GM18520 (cell line): ENCODE measurements at regions not wholly inside any gene's neighbourhood (a gene's known extent, or its start where the extent isn't known, plus 50 kb on each side); places are given as distances from the start of the nearest gene placed in this dataset.
"Not testable (repeated sequence)": the region's sequence is repeated elsewhere in the genome, so short reads cannot be mapped to it uniquely, and the experiment has no call there.

Source experiments
- ATAC-seq: cut with Tn5 transposase; IDR thresholded peaks from one replicate; pipeline ENCODE4 v1.9.1; 2021; ENCODE audit not compliant: unreplicated experiment

- ATAC-seq, result not testable (repeated sequence)
Observed at GRCh38 chr5:1731855-1732237, 67.8 kb downstream of the MRPL36 start.

GRCh38 chr5:1731091-1731639 lies 68.5 kb downstream of the MRPL36 start:
- no peak for ATAC-seq

- no peak for ATAC-seq
Observed at GRCh38 chr5:1730487-1730847, 69.2 kb downstream of the MRPL36 start.

- no peak for ATAC-seq
Observed at GRCh38 chr5:1729641-1730486, 69.8 kb downstream of the MRPL36 start.

DNA sequence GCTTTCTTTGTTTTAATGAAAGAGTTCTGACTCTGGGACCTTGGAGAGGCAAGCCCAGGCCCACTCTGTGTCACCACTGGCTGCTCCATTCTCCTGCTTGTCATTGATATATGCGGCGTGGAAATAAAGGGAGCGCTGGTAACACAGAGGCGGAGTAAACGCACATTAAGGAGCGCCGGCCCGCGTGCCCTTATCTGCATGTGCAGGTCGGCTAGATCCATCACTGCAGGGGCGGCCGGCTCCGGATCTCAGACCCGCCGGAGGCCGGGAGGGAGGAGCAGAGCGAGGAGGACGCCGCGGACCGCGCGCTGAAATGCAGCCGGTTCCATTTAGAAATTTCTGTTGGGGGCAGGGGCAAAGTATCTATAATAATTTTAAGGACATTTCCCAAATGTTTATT lies 70.8 kb downstream of the MRPL36 start:
- ATAC-seq, result no peak

- ATAC-seq, result no peak
Observed at GRCh38 chr5:1727571-1727970, 72.1 kb downstream of the MRPL36 start.

GRCh38 chr5:1726956-1727355 lies 72.7 kb downstream of the MRPL36 start:
- ATAC-seq, result no peak

GRCh38 chr5:1726469-1726865 lies 73.2 kb downstream of the MRPL36 start:
- no peak for ATAC-seq

GRCh38 chr5:1725641-1726468 lies 73.8 kb downstream of the MRPL36 start:
- no peak for ATAC-seq

DNA sequence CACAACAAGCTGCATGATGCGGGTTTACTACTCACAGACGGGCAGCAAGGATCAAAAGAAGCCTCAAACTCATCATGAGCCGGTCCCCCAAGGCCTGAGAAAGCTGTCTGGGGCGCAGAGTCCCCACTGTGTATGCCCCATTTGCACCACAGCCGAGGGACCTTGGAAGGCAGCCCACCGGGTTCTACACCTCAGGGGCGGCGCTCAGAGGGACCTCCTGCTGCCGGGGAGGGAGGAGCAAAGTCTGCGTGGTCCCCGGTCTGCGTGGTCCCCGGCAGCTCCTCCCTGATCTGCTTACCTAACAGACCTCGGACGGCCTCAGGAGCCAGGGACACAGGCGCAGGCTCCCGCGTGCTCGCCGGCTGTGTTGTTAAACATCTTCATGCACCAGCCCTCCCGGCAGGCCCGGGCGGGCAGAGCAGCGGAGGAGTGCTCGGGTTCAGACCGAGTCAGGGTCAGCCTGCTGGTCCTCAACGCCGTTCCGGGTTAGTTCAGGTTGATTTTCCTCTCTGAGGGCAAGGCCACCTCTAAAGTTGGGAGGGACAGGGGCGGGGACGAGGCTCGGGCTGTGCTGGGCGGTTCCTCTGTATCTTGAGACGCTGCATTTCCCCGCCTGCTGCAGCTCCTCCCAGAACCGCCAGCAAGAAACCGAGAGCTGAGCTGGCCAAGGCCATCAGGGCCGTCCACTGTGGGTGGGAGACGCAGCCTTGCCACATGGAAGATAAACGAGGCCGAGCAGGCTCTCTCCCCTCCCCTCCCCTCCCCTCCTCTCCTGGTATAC lies 74.6 kb downstream of the MRPL36 start:
- ATAC-seq, result no peak

DNA sequence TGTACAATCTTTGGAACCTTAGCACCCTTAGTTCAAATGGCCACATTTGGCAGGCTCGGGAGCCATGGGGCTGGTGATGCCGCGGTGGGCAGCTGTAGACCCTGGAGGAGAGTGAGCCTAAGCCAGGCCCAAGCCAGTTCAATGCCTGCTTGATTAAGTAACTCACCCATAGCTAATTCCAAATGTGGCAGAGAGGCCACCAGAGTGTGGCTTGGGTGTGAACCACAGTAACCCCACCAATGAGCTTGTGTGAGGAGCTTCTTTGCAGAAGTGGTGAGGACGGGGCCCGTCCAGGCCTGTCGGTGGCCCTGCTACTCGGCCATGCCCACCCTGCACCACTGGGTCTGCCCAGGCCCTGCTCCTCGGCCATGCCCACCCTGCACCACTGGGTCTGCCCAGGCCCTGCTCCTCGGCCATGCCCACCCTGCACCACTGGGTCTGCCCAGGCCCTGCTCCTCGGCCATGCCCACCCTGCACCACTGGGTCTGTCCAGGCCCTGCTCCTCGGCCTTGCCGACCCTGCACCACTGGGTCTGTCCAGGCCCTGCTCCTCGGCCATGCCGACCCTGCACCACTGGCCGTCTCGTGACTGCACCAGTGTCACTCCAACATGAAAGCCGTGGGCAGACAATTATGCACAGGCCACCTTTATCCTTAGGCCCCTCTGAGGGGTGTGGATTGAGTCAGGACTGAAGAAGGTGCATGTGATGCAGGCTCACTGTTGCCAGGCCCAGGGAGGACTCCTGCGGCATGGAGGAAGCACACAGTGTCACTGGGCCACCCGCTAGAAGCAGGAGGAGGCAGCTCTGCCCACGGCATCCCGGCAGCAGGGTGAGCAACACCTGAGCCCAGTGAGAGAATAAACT lies 75.4 kb downstream of the MRPL36 start:
- no peak for ATAC-seq

GRCh38 chr5:1723476-1723875 lies 76.2 kb downstream of the MRPL36 start:
- ATAC-seq, result no peak

- ATAC-seq, result no peak
Observed at GRCh38 chr5:1722877-1723276, 76.8 kb downstream of the MRPL36 start.

- no peak for ATAC-seq
Observed at GRCh38 chr5:1720396-1721110, 79.1 kb downstream of the MRPL36 start.

DNA sequence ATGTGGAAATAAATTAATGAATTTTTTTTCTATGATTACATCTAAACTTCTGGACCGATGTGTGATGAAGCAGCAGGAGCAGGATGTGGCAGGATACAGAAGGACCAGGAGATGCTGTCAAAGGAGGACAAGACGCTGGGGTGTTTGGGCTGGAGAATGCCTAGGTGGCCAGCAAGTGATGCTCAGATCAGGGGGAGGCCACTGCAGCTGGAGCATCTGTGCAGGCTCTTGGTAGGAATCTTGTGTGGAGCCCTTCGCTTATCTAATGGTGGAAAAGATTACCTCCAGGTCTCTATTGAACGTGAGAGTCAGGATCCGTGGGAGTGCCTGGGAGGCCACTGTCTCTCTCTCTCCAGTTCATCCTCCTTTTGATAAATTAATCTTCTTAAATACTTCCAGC lies 79.8 kb downstream of the MRPL36 start:
- no peak for ATAC-seq

- ATAC-seq, result no peak
Observed at GRCh38 chr5:1718669-1719068, 81.0 kb downstream of the MRPL36 start.

DNA sequence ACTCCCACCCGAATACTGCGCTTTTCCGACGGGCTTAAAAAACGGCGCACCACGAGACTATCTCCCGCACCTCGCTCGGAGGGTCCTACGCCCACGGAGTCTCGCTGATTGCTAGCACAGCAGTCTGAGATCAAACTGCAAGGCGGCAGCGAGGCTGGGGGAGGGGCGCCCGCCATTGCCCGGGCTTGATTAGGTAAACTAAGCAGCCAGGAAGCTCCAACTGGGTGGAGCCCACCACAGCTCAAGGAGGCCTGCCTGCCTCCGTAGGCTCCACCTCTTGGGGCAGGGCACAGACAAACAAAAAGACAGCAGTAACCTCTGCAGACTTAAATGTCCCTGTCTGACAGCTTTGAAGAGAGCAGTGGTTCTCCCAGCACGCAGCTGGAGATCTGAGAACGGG lies 89.5 kb downstream of the MRPL36 start:
- ATAC-seq, result not testable (repeated sequence)

DNA sequence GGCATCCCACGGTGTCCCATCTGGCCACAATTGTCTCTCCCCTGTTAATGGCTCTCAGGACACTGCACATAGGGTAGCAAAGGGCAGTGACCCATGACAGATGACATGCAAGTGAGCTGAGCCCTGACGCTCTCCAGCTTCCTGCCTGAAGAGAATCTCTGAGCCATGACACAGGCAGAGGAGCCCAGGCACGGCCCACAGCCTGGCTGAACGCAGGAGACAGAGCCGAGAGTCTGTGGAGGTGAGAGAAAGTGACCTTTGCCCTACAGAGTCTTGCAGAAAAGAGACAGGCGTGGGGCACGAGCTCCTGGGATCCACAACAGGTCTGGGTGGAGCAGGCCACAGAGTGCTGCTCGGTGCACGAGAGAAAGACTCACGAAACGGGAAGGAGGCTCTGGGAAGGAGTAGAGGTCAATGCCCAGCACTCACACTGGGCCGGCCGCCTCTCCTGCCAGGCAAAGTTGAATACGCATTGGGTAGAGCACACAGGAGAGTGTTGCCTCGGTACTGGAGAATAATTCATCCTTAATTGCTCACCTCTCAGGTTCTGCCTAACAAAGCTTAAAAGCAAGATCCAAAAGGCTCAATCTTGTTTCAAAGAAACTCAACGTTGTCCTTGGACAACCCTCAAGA lies 90.3 kb downstream of the MRPL36 start:
- ATAC-seq, result no peak

DNA sequence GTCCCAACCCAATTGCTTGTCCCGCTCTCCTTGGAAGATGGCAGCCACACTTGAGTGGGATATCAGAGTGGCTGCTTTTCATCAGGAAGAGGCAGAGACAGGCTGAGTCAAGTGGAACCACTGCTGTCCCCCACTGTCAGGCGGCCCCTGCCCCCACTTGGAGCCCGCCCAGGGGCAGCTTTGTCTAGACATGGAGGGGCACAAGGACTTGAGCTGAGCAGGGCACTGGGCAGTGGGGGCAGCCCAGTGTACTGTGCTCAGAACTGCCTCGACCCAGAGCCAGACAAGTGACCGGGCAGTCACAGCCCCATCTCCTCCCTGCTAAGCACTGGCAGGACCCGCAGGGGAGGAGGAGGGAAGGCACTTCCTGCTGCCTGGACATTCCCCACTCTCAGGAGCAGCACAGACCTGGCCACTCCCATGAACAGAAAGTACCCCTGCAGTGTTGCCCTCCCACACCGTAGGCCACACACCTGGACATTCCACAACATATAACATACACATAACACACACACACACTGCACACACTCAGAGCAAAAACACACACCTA lies 91.0 kb downstream of the MRPL36 start:
- ATAC-seq, result no peak
